Heart left ventricle (tissue), 16 donors: ENCODE measurements at regions not wholly inside any gene's neighbourhood (a gene's known extent, or its start where the extent isn't known, plus 50 kb on each side); places are given as distances from the start of the nearest gene placed in this dataset.

ENCODE experiments used
- ATAC-seq, 4 donors: fragments of 200-7000 bp; cut with Tn5 transposase; one replicate each; pipeline ENCODE4 v1.9.1; 2020 to 2022; ENCODE audit warnings: moderate library complexity in 4 of 4, mild to moderate bottlenecking in 3 of 4, moderate number of reproducible peaks in 1 of 4
- DNase-seq, 5 donors: peaks; one replicate each; pipeline ENCODE4 v3.0.0-alpha.2; 2020
- H3K27ac ChIP-seq, 12 donors: fragments of 200-600 bp; sonication (generic) in 4 of 12; one replicate each; pipeline versions ENCODE4 v1.5.0 to v1.8.0; 2016 to 2022; ENCODE audit warnings: mild to moderate bottlenecking in 2 of 12
- H3K27me3 ChIP-seq, 9 donors: fragments of 200-600 bp; sonication (generic) in 2 of 9; one replicate each; pipeline versions ENCODE4 v1.5.1 to v1.8.0; 2016 to 2022; ENCODE audit warnings: mild to moderate bottlenecking in 3 of 9
- H3K36me3 ChIP-seq, 9 donors: fragments of 200-600 bp; sonication (generic) in 2 of 9; one replicate each; pipeline versions ENCODE4 v1.5.0 to v1.8.0; 2018 to 2022; ENCODE audit warnings: mild to moderate bottlenecking in 2 of 9
- H3K4me1 ChIP-seq, 12 donors: fragments of 200-600 bp; sonication (generic) in 4 of 12; one replicate each; pipeline versions ENCODE4 v1.5.0 to v1.8.0; 2016 to 2022; ENCODE audit warnings: mild to moderate bottlenecking in 3 of 12
- H3K4me3 ChIP-seq, 12 donors: fragments of 200-600 bp; sonication (generic) in 4 of 12; one replicate each; pipeline versions ENCODE4 v1.5.0 to v1.8.0; 2017 to 2022; ENCODE audit warnings: mild to moderate bottlenecking in 9 of 12, moderate library complexity in 4 of 12
- H3K9me3 ChIP-seq, 12 donors: fragments of 200-600 bp; sonication (generic) in 4 of 12; one replicate each; pipeline versions ENCODE4 v1.5.0 to v1.8.0; 2016 to 2022; ENCODE audit warnings: mild to moderate bottlenecking in 1 of 12
- CTCF ChIP-seq, 12 donors: fragments of 200-600 bp; sonication (generic) in 4 of 12; IDR thresholded peaks; one replicate each; pipeline versions ENCODE4 v1.5.0 to v1.8.0; 2018 to 2022; ENCODE audit warnings: antibody characterized with exemption in 12 of 12, mild to moderate bottlenecking in 5 of 12
- POLR2A ChIP-seq, 2 donors: fragments of 450-650 bp; IDR thresholded peaks; one replicate each; pipeline ENCODE4 v1.6.1; 2017; ENCODE audit warnings: antibody characterized with exemption in 2 of 2, mild to moderate bottlenecking in 2 of 2, moderate library complexity in 2 of 2
- WGBS, 4 donors: extraction: QIAGEN DNeasy Blood & Tissue Kit in 2 of 4; methylation state at CpG; one replicate each; pipeline versions ENCODE4 v1.1.5 to v1.1.7; 2013 to 2018; 5-methylcytosine and 5-hydroxymethylcytosine counted together
- intact Hi-C, 10 donors: fragments of 100-400 bp; cut with DNase I; formaldehyde crosslinking; loops; one replicate each; pipeline versions ENCODE4 v1.11.1 to v1.14.2; 2022
- donor health status: ischemic (EF 13 %, LVEDD 7.1; RV severe dilation, severe dysfunction).
- donor health status: healthy with polysubstance abuse.
- donor health status: DM: no; HTN: yes; CAD: no.
- donor health status: DM: no; HTN: no; CAD: no.
- donor health status: ischemic (EF 25% LVEDD 6.9; RV normal size, moderate dysfunction).
- donor health status: ischemic (EF 25% LVEDD 5.7; RV mildly dilated, moderate dysfunction).
- donor health status: healthy.
- donor health status: DM: yes; HTN: yes; CAD: no.
- donor health status: ischemic (EF 35%, LVEDD 5.7; RV mildly dilated, moderate dysfunction).
- donor health status: nonischemic (EF 11% LVEDD 7.7; RV severe dilation, severe dysfunction).
- donor health status: DM: yes; HTN: yes; CAD: no.
- donor health status: PGD.
- donor health status: ischemic (EF 29% LVEDD 5.4; RV normal size, mild dysfunction).
- donor health status: nonischemic (EF 23%, LVEDD 6.1; RV moderate dilation, normal function).

- Histone ChIP-seq H3K27me3 (peaks cover 0 to 66% (median 8%) of the 10 kb centered on the region in 9 donors), H3K9me3 (no peaks in the 10 kb centered on the region), H3K4me1 (no peaks in the 10 kb centered on the region), H3K4me3 (no peak overlapping the region), H3K36me3 (no peaks in the 10 kb centered on the region), H3K27ac (peak overlapping the region in 1 of 12 donors; percentile 36)
- DNase-seq (no peak), ATAC-seq (no peak)
- WGBS, 4 donors, result 79 to 92% (median 85%) methylated on average over 7 of the region's 7 CpGs
- intact Hi-C loops, result no loop called here
- TF ChIP-seq CTCF (IDR thresholded peaks at IDR 0.05) (no peak), POLR2A (IDR thresholded peaks at IDR 0.05) (no peak)
Measured at GRCh38 chr16:86306011-86306644, 204.2 kb upstream of the FOXF1 start.

- Histone ChIP-seq H3K9me3 (no peaks in the 10 kb centered on the region), H3K36me3 (no peaks in the 10 kb centered on the region), H3K4me1 (no peaks in the 10 kb centered on the region), H3K27ac (peak overlapping the region in 1 of 12 donors; percentile 36), H3K4me3 (no peak overlapping the region), H3K27me3 (peaks cover 0 to 63% (median 3%) of the 10 kb centered on the region in 9 donors)
- intact Hi-C loops, result no loop called here
- no peak for ATAC-seq
- 54 to 65% (median 58%) methylated on average over 9 of the region's 9 CpGs for WGBS, 4 donors
- TF ChIP-seq CTCF (IDR thresholded peaks at IDR 0.05) (no peak), POLR2A (IDR thresholded peaks at IDR 0.05) (no peak)
- DNase-seq, result no peak
Measured at GRCh38 chr16:86306811-86307513, 203.4 kb upstream of the FOXF1 start.

GRCh38 chr16:86307514-86307903, 202.8 kb upstream of the FOXF1 start:
- no peak for ATAC-seq
- 81 to 87% (median 85%) methylated on average over 6 of the region's 6 CpGs for WGBS, 4 donors

More at GRCh38 chr16:86307514-86307903, 202.8 kb upstream of the FOXF1 start:
- no peak for TF ChIP-seq POLR2A (IDR thresholded peaks at IDR 0.05)
- TF ChIP-seq CTCF (IDR thresholded peaks at IDR 0.05), result no peak
- no peak for DNase-seq
- intact Hi-C loops, result no loop called here
- peaks cover 0 to 58% (median 3%) of the 10 kb centered on the region in 9 donors for H3K27me3 ChIP-seq
- H3K36me3 ChIP-seq, result no peaks in the 10 kb centered on the region
- H3K27ac ChIP-seq, result peak overlapping the region in 1 of 12 donors; percentile 36
- no peaks in the 10 kb centered on the region for H3K4me1 ChIP-seq
- H3K4me3 ChIP-seq, result no peak overlapping the region
- no peaks in the 10 kb centered on the region for H3K9me3 ChIP-seq
